H1 (cell line): ENCODE measurements at regions not wholly inside any gene's neighbourhood (a gene's known extent, or its start where the extent isn't known, plus 50 kb on each side); places are given as distances from the start of the nearest gene placed in this dataset.

Experiments used
- CEBPB ChIP-seq: IDR thresholded peaks from 2 replicates; pipeline ENCODE4 v1.6.1; 2012; ENCODE audit warnings: low read depth, low read length
- CHD7 ChIP-seq: fragments of 300-600 bp; sonication (generic); IDR thresholded peaks from 2 replicates; pipeline ENCODE4 v1.7.1; 2012; ENCODE audit warnings: low read length, moderate library complexity, mild to moderate bottlenecking, inconsistent platforms; ENCODE audit not compliant: insufficient replicate concordance
- CTCF ChIP-seq, 3 experiments: IDR thresholded peaks; 1 replicate in 2 of 3; 2 replicates in 1 of 3; pipeline versions ENCODE4 v1.5.1 to v1.6.1; 2011; ENCODE audit warnings: low read length in 3 of 3, mild to moderate bottlenecking in 3 of 3, inconsistent platforms in 2 of 3, low read depth in 1 of 3, moderate library complexity in 1 of 3; ENCODE audit not compliant: insufficient read depth in 1 of 3; ENCODE audit errors: control extremely low read depth in 1 of 3
- EGR1 ChIP-seq: IDR thresholded peaks from 2 replicates; pipeline ENCODE4 v1.6.1; 2011; ENCODE audit warnings: low read depth, low read length, borderline replicate concordance
- JUN ChIP-seq: IDR thresholded peaks from 2 replicates; pipeline ENCODE4 v1.6.1; 2011; ENCODE audit warnings: low read depth, mild to moderate bottlenecking, improper control_type of control experiment, low read length
- POLR2A ChIP-seq, 2 experiments: IDR thresholded peaks; 1 replicate in 1 of 2; 2 replicates in 1 of 2; pipeline ENCODE4 v1.6.1; 2011; ENCODE audit warnings: low read depth in 2 of 2, low read length in 2 of 2, mild to moderate bottlenecking in 2 of 2; ENCODE audit errors: control extremely low read depth in 1 of 2
- POLR2AphosphoS5 ChIP-seq: IDR thresholded peaks from 2 replicates; pipeline ENCODE4 v1.6.1; 2011; ENCODE audit warnings: low read depth, low read length
- POU5F1 ChIP-seq: IDR thresholded peaks from 2 replicates; pipeline ENCODE4 v1.6.1; 2011; ENCODE audit warnings: low read depth, mild to moderate bottlenecking, low read length, moderate library complexity
- RFX5 ChIP-seq: IDR thresholded peaks from 2 replicates; pipeline ENCODE4 v1.6.1; 2011; ENCODE audit warnings: low read depth, low read length, improper control_type of control experiment, borderline replicate concordance
- SP1 ChIP-seq: IDR thresholded peaks from 2 replicates; pipeline ENCODE4 v1.6.1; 2011; ENCODE audit warnings: low read depth, low read length
- TAF1 ChIP-seq: IDR thresholded peaks from 2 replicates; pipeline ENCODE4 v1.6.1; 2011; ENCODE audit warnings: mild to moderate bottlenecking, low read depth, low read length
- TBP ChIP-seq: IDR thresholded peaks from 2 replicates; pipeline ENCODE4 v1.6.1; 2011; ENCODE audit warnings: low read depth, low read length, improper control_type of control experiment
- TEAD4 ChIP-seq: IDR thresholded peaks from 2 replicates; pipeline ENCODE4 v1.6.1; 2012; ENCODE audit warnings: low read depth, low read length, inconsistent platforms, mixed read lengths
- TF ChIP-seq, protein P1 (sequence below): IDR thresholded peaks from 2 replicates; pipeline ENCODE4 v1.6.1; 2011; ENCODE audit warnings: low read length, improper control_type of control experiment

- no peak for TF ChIP-seq CTCF (IDR thresholded peaks at IDR 0.05; ENCODE audit: control extremely low read depth in 1 of 3, insufficient read depth in 1 of 3, low read depth in 1 of 3, low read length in 3 of 3)
- TF ChIP-seq, protein P1, sequence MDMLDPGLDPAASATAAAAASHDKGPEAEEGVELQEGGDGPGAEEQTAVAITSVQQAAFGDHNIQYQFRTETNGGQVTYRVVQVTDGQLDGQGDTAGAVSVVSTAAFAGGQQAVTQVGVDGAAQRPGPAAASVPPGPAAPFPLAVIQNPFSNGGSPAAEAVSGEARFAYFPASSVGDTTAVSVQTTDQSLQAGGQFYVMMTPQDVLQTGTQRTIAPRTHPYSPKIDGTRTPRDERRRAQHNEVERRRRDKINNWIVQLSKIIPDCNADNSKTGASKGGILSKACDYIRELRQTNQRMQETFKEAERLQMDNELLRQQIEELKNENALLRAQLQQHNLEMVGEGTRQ, result no peak
- TF ChIP-seq TEAD4, result no peak
- TF ChIP-seq SP1, result no peak
- TF ChIP-seq POU5F1, result no peak
- TF ChIP-seq POLR2A (IDR thresholded peaks at IDR 0.05; ENCODE audit: control extremely low read depth in 1 of 2, low read depth in 2 of 2, low read length in 2 of 2), result no peak
- TF ChIP-seq JUN, result no peak
- TF ChIP-seq TBP, result no peak
- no peak for TF ChIP-seq EGR1
- TF ChIP-seq CHD7, result no peak
- TF ChIP-seq CEBPB, result no peak
- TF ChIP-seq POLR2AphosphoS5, result no peak
- no peak for TF ChIP-seq RFX5
- TF ChIP-seq TAF1, result no peak
Observed at GRCh38 chr1:213905344-213905743, 82.4 kb upstream of the PROX1 start.
